C4-2B (cell line): ENCODE measurements at regions not wholly inside any gene's neighbourhood (a gene's known extent, or its start where the extent isn't known, plus 50 kb on each side); places are given as distances from the start of the nearest gene placed in this dataset.

Experiments
- ZFX ChIP-seq: fragments of 450-650 bp; IDR thresholded peaks from 2 replicates; pipeline ENCODE4 v1.6.1; 2017
- TF ChIP-seq, protein P1 (sequence below): fragments of 450-650 bp; conservative IDR thresholded peaks from 2 replicates; pipeline ENCODE4 v1.5.1; 2017; ENCODE audit warnings: mild to moderate bottlenecking

DNA sequence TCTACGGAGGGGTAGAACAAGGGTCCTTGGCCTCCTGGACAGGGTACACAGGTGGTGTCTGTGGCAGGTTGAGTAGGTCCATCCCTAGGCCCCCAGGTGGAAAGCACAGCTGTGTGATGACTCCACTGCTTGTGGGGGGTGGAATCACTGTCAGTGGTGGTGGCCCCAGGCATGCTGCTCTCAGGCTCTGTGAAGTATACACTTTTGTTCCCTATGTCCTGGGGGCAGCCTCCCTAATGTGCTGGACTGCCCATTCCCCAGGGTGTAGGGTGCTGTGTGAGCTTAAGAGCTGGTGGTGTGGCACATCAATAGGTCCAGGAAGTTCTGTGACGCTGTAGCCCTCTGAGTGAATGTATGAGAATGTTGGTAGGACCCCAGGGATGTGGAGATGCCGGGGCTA is 197.2 kb upstream of the SLC10A2 start:
- TF ChIP-seq, protein P1, sequence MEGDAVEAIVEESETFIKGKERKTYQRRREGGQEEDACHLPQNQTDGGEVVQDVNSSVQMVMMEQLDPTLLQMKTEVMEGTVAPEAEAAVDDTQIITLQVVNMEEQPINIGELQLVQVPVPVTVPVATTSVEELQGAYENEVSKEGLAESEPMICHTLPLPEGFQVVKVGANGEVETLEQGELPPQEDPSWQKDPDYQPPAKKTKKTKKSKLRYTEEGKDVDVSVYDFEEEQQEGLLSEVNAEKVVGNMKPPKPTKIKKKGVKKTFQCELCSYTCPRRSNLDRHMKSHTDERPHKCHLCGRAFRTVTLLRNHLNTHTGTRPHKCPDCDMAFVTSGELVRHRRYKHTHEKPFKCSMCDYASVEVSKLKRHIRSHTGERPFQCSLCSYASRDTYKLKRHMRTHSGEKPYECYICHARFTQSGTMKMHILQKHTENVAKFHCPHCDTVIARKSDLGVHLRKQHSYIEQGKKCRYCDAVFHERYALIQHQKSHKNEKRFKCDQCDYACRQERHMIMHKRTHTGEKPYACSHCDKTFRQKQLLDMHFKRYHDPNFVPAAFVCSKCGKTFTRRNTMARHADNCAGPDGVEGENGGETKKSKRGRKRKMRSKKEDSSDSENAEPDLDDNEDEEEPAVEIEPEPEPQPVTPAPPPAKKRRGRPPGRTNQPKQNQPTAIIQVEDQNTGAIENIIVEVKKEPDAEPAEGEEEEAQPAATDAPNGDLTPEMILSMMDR, result no peak
- no peak for TF ChIP-seq ZFX
